HuH-7 (cell line): ENCODE measurements at regions not wholly inside any gene's neighbourhood (a gene's known extent, or its start where the extent isn't known, plus 50 kb on each side); places are given as distances from the start of the nearest gene placed in this dataset.
"Not testable (repeated sequence)": the region's sequence is repeated elsewhere in the genome, so short reads cannot be mapped to it uniquely, and the experiment has no call there.

Source experiments
- DNase-seq: peaks from one replicate; pipeline ENCODE4 v3.0.0; 2011; ENCODE audit warnings: low spot score

DNA sequence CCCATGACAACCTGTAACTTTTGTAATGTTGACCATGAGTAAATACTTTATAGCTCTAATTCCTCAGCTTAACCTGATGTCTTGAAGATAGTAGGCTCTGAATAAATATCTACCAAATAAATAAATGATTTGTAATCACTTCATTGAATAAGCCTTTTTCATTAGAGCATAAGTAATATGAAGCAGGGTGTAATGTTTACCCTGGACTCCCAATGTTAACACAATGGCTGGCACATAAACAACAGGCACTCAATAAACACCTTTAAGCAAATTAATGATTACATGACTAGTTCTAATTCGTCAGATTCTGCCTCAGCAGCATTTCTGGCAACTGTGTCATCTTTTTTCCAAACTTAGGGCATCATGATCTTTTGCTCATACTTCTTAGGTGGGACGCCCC, 396.3 kb downstream of the LIG4 start:
- no peak for DNase-seq

DNA sequence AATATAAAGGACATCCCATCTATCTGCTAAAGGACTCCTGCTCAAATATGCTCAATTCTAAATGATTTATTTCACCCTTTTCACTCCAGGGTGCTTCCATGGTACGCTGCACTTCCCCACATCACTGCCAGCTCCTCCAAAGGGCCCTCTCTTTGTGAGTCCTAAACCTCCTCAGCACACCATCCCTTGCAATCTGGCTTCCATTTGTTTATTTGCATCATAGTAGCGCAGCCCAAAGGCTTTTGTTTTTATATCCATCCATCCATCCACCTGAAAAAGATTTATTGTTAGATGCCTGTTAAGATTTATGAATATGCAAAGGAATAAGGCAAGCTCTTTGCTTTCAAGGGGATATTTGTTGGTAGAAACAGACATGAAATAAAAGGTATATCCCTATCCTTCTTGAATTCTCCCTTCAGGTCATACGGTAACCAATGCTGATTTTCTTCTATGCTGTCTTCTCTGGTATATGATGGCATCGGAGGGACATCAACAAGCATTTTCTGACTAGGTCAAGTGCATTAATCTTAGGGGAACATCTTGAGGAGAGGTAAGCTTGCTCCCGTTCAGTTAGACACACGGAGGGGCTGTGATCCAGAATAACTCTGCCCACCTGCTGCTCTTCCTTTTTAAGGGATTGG, 397.6 kb downstream of the LIG4 start:
- DNase-seq, result no peak

DNA sequence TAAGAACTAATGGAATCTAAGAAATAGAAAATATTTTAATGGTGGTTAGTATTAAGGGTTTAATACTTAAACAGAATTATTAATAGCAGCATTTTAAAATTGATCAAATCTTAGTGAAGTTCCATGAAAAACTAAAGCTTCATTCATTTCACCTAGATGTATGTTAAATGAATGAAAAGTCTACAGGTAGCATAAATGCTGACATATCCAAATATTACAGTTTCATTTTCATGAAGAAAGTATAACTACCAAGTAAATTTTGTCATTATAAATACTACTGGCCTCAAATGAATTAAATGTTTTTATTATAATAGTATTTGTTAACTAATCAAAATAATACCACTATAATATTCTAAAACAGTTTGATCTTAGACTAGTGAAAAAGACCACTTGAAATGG, 403.3 kb downstream of the LIG4 start:
- DNase-seq, result no peak

- DNase-seq, result no peak
These were observed 403.9 kb downstream of the LIG4 start for GRCh38 chr13:107811233-107812013.

DNA sequence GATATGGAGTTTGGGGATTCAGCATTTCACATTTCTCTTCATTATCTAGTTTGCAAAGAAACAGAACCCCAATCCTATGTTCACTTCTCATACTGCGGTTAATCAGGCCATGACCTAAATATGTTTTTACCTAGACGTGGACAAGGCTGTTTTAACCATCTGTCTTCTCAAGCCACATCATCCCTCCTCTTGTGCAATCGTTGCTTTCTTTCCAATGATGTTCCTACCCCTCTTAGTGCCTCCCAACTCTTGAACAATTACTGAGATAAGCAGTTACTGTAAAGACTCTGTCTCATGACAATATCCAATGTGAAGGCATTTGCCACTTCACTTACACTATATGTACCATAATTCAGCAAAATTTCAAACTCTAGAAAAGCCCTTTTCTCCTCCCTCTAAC, 406.2 kb downstream of the LIG4 start:
- no peak for DNase-seq

GRCh38 chr13:107808389-107808788, 406.9 kb downstream of the LIG4 start:
- DNase-seq, result no peak

GRCh38 chr13:107807306-107808073, 407.8 kb downstream of the LIG4 start:
- no peak for DNase-seq

DNA sequence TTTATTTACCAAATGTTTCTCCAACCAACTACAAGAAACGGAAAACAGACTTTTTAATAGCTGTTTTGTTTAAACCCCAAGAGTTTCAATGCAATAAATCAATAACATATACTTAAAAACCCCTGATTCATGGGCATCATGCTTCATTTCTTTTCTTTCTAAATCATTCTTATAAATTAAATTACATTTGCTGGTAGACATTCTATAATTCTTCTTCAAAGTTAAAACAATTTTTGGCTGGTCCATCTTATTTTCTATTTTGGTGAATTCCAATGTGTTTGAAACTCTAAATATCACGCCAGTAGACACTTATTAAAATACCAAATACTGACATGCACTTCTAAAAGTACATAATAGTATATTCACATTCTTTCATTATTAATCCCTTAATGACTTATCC, 408.6 kb downstream of the LIG4 start:
- no peak for DNase-seq

DNA sequence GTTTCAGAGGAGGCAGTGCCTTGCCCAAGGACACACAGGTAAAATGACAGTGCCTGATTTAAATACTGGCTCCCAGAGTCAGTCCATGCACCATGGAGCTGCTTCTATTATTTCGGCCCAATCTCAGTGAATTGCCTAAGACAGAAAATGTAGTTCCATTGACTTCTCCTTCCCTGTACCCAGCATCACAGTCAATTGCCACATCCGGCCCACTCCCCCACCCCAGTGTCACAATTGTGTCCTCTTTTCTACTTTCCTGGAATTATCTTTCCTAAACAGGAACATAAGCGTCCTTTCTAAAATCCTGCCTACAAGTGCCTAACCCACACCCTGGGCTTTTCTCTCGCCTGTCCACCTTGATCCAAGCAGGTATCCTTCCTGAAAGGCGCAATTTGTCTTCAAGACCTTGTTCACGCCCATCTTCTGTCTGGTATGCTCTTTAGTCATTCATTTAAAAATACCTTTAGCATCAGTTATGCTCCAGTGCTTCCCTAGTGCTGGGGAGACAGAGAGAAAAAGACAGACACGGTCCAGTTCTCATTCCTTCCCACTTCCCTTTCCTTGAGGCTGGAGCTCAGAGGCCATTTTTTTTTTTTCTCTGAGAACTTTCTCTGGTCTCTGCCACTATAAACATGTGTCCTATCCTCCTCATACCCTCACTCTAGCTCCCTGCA, 411.4 kb downstream of the LIG4 start:
- no peak for DNase-seq

DNA sequence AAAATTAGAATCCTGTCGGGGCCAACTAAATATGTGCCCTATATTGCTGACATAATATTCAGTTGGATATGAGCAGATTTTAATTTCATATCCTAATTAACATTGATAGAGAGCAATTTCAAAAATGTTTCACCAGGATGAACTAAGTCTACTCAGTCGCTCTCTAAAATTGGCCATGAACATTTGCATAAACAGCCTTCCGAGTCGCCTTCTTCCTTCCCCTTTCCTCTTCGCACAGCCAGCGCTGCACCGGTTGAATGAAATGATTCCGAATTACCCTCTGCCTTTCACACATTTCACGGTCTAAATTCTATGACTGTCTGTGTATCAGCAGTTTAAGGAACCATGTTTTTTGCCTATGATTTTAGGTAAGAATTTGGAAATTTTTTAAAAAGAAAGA, 413.7 kb downstream of the LIG4 start:
- DNase-seq, result no peak

GRCh38 chr13:107799001-107799400, 416.3 kb downstream of the LIG4 start:
- no peak for DNase-seq

DNA sequence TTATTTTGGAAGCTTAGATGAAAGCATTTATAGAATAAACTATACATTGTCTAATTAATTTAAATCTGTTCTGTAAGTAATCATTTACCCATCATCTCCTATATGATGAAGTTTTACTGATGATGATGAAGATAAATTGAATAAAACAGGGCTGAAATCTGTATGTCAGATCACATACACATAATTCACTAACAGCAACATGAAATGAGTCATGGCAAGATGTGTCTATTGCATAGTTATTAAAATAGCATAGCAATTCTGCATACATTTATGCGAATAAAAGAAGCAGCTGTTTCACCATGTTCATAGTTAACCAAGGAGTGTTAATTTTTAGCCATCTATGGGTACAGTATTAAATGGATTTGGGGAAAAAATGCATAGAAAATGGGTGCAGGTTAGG, 424.9 kb downstream of the LIG4 start:
- no peak for DNase-seq

- no peak for DNase-seq
These were observed 426.7 kb downstream of the LIG4 start for GRCh38 chr13:107788464-107789165.

GRCh38 chr13:107782646-107783045, 432.7 kb downstream of the LIG4 start:
- not testable (repeated sequence) for DNase-seq

- DNase-seq, result no peak
These were observed 437.2 kb downstream of the LIG4 start for GRCh38 chr13:107778094-107778493.

GRCh38 chr13:107770541-107770940, 444.8 kb downstream of the LIG4 start:
- no peak for DNase-seq

- DNase-seq, result no peak
These were observed 448.2 kb downstream of the LIG4 start for GRCh38 chr13:107767119-107767518.

DNA sequence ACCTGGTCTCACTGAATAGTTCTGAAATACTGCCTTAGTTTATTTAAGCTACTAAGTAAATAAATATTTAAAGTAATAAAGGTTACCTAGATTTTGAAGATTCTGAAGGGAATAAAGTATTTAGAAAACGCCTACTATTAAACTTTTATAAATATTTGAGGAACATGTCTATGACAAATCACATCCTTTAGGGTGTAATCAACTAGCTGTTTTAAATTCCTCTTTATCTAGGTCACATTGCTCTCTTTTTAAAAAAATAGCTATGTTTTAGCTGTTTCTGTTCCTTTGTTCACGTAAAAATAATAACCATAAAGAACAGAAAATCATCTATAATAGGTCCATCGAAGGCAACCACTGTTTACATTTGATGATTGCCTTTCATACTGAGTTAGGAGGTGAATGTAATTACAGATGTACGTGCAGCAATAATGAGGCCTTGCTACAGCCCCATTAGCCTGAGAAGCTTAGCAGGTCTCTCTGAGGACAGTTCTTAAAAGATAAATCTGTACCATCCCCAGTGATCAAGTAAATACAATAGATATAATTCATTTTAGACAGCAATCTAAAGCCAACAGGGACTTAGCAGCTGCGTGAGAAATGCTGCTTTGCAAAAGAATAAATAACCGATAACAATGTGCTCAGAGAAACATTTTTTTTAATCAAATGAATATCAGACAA, 449.5 kb downstream of the LIG4 start:
- DNase-seq, result no peak

GRCh38 chr13:107764046-107764445, 451.3 kb downstream of the LIG4 start:
- DNase-seq, result no peak

GRCh38 chr13:107753748-107754147, 461.6 kb downstream of the LIG4 start:
- DNase-seq, result no peak

DNA sequence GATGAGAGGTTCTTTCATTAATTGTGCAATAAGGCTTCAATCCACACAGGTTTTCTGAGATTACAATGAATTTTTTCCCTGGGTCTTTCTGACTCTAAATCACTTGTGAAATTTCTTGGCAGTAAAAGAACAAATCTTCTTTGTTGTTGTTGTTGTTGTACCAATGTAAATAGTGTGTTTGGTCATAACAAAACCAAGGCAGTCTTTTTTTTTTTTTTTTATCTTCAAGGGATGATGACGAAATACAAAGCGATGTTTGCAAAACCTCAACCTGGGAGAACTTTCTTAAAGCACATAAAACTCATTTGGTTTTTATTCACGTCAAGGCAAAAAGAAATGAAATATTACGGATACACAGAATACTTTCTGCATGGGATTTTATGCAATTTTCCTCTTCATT, 462.0 kb downstream of the LIG4 start:
- DNase-seq, result no peak
